Body of pancreas (tissue), 4 donors: ENCODE measurements at regions not wholly inside any gene's neighbourhood (a gene's known extent, or its start where the extent isn't known, plus 50 kb on each side); places are given as distances from the start of the nearest gene placed in this dataset.

Source experiments
- ATAC-seq: fragments of 150-250 bp; one replicate; pipeline ENCODE4 v1.9.1; 2016
- DNase-seq, 4 donors: peaks; one replicate each; pipeline ENCODE4 v3.0.0-alpha.2; 2019
- H3K27ac ChIP-seq, 4 donors: fragments of 200-600 bp; sonication (generic); 1 replicate in 3 of 4; 2 replicates in 1 of 4; pipeline versions ENCODE4 v1.5.1 to v1.6.1; 2016 to 2019; ENCODE audit warnings: mild to moderate bottlenecking in 1 of 4, mixed read lengths in 1 of 4, moderate library complexity in 1 of 4
- H3K27me3 ChIP-seq, 2 donors: fragments of 200-600 bp; sonication (generic); one replicate each; pipeline ENCODE4 v1.6.0; 2016; ENCODE audit warnings: mild to moderate bottlenecking in 1 of 2
- H3K36me3 ChIP-seq, 2 donors: fragments of 200-600 bp; sonication (generic); replicated peaks in 1 of 2; 2 replicates each; pipeline ENCODE4 v1.5.1; 2016; ENCODE audit warnings: low read depth in 2 of 2; ENCODE audit not compliant: insufficient read depth in 1 of 2
- H3K4me1 ChIP-seq: fragments of 200-600 bp; sonication (generic); one replicate; pipeline ENCODE4 v1.6.0; 2016
- H3K4me3 ChIP-seq, 2 donors: fragments of 200-600 bp; sonication (generic); 1 replicate in 1 of 2; 2 replicates in 1 of 2; pipeline ENCODE4 v1.5.1; 2016 to 2019
- H3K9me3 ChIP-seq, 3 donors: fragments of 200-600 bp; sonication (generic); 1 replicate in 2 of 3; 2 replicates in 1 of 3; pipeline ENCODE4 v1.5.1; 2016
- CTCF ChIP-seq, 7 experiments: fragments of 450-650 bp in 4 of 7; fragments of 200-600 bp in 3 of 7; sonication (generic) in 3 of 7; IDR thresholded peaks; one replicate each; pipeline ENCODE4 v1.5.1; 2016 to 2019; ENCODE audit warnings: antibody characterized with exemption in 7 of 7
- POLR2A ChIP-seq, 3 donors: fragments of 450-650 bp; IDR thresholded peaks; one replicate each; pipeline ENCODE4 v1.6.1; 2016; ENCODE audit warnings: antibody characterized with exemption in 3 of 3, mild to moderate bottlenecking in 2 of 3
- WGBS, 2 donors: methylation state at CpG; one replicate each; pipeline ENCODE4 v1.1.5; 2017; 5-methylcytosine and 5-hydroxymethylcytosine counted together
- intact Hi-C: fragments of 100-400 bp; cut with DNase I; formaldehyde crosslinking; loops from one replicate; pipeline ENCODE4 v1.15.1; 2023

DNA sequence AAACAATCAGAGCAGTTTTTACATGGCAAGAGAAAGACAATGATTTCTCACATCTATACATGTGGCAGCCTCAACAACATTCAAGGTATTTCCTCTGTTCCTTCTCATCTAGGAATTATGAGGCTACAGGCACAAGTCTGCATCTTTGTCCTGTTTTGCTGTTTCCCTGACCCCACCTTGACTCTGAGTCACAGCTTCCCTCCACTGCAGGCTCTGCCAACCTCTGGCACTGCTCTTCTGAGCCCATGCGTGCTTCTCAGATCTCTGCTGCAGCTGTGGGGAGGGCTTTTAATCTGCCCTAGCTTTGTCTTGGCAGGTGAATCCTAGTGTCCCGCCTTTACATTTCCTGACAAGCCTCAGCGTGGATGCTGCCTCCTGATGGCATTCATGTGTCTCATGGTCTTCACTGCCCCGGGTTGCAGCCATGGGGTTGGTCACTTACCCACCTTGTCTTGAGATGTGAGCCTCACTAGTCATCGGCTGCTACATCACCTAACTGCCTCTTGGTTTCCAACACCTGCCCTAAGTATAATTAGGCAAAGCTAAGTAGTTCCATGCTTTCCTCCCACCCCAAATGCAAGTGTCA, 578.5 kb downstream of the TBC1D22A start:
- Histone ChIP-seq H3K9me3 (no peaks in the 10 kb centered on the region), H3K4me1 (no peaks in the 10 kb centered on the region), H3K27me3 (no peaks in the 10 kb centered on the region), H3K36me3 (no peaks in the 10 kb centered on the region), H3K4me3 (no peak overlapping the region), H3K27ac (no peak overlapping the region)
- ATAC-seq: no peak
- intact Hi-C loops: no loop called here
- TF ChIP-seq CTCF (IDR thresholded peaks at IDR 0.05) (no peak), POLR2A (IDR thresholded peaks at IDR 0.05) (no peak)
- DNase-seq: no peak
- WGBS, 2 donors: 54 to 65% methylated on average over 5 of the region's 5 CpGs

GRCh38 chr22:47337161-47337621, 574.7 kb downstream of the TBC1D22A start:
- Histone ChIP-seq H3K9me3 (peaks cover 0 to 9% (median 0%) of the 10 kb centered on the region in 3 donors), H3K4me1 (no peaks in the 10 kb centered on the region), H3K27me3 (no peaks in the 10 kb centered on the region), H3K27ac (peak overlapping the region in 2 of 4 donors; percentile 39 to 66), H3K36me3 (no peaks in the 10 kb centered on the region), H3K4me3 (no peak overlapping the region)
- DNase-seq (peak in 2 of 4 donors; percentile 21 to 34), ATAC-seq (peak; percentile 75)
- 32 to 38% methylated on average over 8 of the region's 8 CpGs for WGBS, 2 donors
- intact Hi-C loops: no loop called here
- TF ChIP-seq CTCF (IDR thresholded peaks at IDR 0.05) (no peak), POLR2A (IDR thresholded peaks at IDR 0.05) (peak in 1 of 3 donors; percentile 28)

DNA sequence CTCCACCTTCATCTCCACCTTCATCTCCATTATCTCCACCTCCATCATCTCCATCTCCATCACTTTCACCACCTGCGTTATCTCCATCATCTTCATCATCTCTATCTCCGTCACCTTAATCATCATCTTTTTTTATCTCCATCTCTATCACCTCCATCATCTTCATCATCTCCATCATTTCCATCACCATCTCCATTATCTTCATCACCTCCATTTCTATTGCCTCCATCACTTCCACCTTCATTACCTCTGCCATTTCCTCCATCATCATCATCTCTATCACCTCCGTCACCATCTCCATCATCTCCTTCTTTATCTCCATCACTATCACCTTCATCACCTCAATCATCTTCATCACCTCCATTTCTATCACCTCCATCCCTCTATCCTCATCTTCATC, 573.5 kb downstream of the TBC1D22A start:
- DNase-seq (no peak), ATAC-seq (no peak)
- Histone ChIP-seq H3K4me1 (no peaks in the 10 kb centered on the region), H3K4me3 (no peak overlapping the region), H3K27ac (no peak overlapping the region), H3K36me3 (no peaks in the 10 kb centered on the region), H3K9me3 (peaks cover 0 to 9% (median 0%) of the 10 kb centered on the region in 3 donors), H3K27me3 (no peaks in the 10 kb centered on the region)
- WGBS, 2 donors: 77 to 86% methylated on average over 3 of the region's 3 CpGs
- TF ChIP-seq CTCF (IDR thresholded peaks at IDR 0.05) (no peak), POLR2A (IDR thresholded peaks at IDR 0.05) (no peak)
- intact Hi-C loops: no loop called here

- Histone ChIP-seq H3K27me3 (no peaks in the 10 kb centered on the region), H3K36me3 (no peaks in the 10 kb centered on the region)
- intact Hi-C loops: no loop called here
These were observed 573.0 kb downstream of the TBC1D22A start for GRCh38 chr22:47335460-47335859.

More at GRCh38 chr22:47335460-47335859, 573.0 kb downstream of the TBC1D22A start:
- TF ChIP-seq POLR2A (IDR thresholded peaks at IDR 0.05) (no peak), CTCF (IDR thresholded peaks at IDR 0.05) (no peak)
- H3K27ac ChIP-seq: no peak overlapping the region
- H3K9me3 ChIP-seq: peaks cover 0 to 9% (median 0%) of the 10 kb centered on the region in 3 donors
- ATAC-seq (no peak), DNase-seq (no peak)
- H3K4me1 ChIP-seq: no peaks in the 10 kb centered on the region
- H3K4me3 ChIP-seq: no peak overlapping the region
- 50 to 70% methylated on average over 5 to 10 of the region's 10 CpGs for WGBS, 2 donors
